ENCODE measurements at regions not wholly inside any gene's neighbourhood (a gene's known extent, or its start where the extent isn't known, plus 50 kb on each side); places are given as distances from the start of the nearest gene placed in this dataset.

- Histone ChIP-seq H3K4me1 (ENCODE audit: low read depth) (no peaks in the 10 kb centered on the region), H3K4me3 (no peak overlapping the region), H3K36me3 (ENCODE audit: low read depth) (no peaks in the 10 kb centered on the region), H3K9me3 (no peaks in the 10 kb centered on the region)
- ATAC-seq (no peak), DNase-seq (no peak)
- TF ChIP-seq, protein P1, sequence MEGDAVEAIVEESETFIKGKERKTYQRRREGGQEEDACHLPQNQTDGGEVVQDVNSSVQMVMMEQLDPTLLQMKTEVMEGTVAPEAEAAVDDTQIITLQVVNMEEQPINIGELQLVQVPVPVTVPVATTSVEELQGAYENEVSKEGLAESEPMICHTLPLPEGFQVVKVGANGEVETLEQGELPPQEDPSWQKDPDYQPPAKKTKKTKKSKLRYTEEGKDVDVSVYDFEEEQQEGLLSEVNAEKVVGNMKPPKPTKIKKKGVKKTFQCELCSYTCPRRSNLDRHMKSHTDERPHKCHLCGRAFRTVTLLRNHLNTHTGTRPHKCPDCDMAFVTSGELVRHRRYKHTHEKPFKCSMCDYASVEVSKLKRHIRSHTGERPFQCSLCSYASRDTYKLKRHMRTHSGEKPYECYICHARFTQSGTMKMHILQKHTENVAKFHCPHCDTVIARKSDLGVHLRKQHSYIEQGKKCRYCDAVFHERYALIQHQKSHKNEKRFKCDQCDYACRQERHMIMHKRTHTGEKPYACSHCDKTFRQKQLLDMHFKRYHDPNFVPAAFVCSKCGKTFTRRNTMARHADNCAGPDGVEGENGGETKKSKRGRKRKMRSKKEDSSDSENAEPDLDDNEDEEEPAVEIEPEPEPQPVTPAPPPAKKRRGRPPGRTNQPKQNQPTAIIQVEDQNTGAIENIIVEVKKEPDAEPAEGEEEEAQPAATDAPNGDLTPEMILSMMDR (IDR thresholded peaks at IDR 0.05) = no peak
- intact Hi-C loops (cut with DNase I, micrococcal nuclease) = no loop called here
Measured at GRCh38 chr10:35707642-35708425, 65.7 kb upstream of the FZD8 start.

DNA sequence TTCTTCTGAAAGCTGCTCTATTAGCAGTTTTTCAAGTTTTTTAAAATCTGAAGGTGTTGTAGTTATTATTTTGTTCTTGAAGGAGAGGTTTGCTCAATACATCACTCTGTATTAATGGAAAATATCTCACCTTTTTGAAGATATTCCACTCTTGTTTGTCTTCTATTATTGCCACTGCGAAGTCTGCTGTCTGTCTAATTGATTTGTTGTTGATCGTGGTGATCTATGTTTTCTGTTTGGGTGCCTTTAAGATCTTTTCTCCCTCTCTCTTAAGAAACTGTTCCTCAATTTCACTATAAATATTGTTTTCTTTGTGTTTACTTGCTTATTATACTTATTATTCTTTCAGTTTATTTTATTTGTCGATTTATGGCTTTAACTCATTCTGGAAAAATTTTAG lies 64.9 kb upstream of the FZD8 start:
- ATAC-seq (no peak), DNase-seq (no peak)
- H3K9me3 ChIP-seq = no peaks in the 10 kb centered on the region
- intact Hi-C loops (cut with DNase I, micrococcal nuclease) = no loop called here
- H3K4me3 ChIP-seq = no peak overlapping the region
- TF ChIP-seq, protein P1 (IDR thresholded peaks at IDR 0.05) = no peak
- H3K4me1 ChIP-seq (ENCODE audit: low read depth) = no peaks in the 10 kb centered on the region
- H3K36me3 ChIP-seq (ENCODE audit: low read depth) = no peaks in the 10 kb centered on the region

- Histone ChIP-seq H3K4me1 (ENCODE audit: low read depth) (no peaks in the 10 kb centered on the region), H3K9me3 (no peaks in the 10 kb centered on the region), H3K36me3 (ENCODE audit: low read depth) (no peaks in the 10 kb centered on the region), H3K4me3 (no peak overlapping the region)
- TF ChIP-seq, protein P1 (IDR thresholded peaks at IDR 0.05) = no peak
- DNase-seq (no peak), ATAC-seq (no peak)
- intact Hi-C loops (cut with DNase I, micrococcal nuclease) = no loop called here
Measured at GRCh38 chr10:35705671-35706070, 63.6 kb upstream of the FZD8 start.

GRCh38 chr10:35705051-35705450 lies 63.0 kb upstream of the FZD8 start:
- Histone ChIP-seq H3K4me1 (ENCODE audit: low read depth) (no peaks in the 10 kb centered on the region), H3K9me3 (no peaks in the 10 kb centered on the region), H3K36me3 (ENCODE audit: low read depth) (no peaks in the 10 kb centered on the region), H3K4me3 (no peak overlapping the region)
- no peak for DNase-seq
- TF ChIP-seq, protein P1 (IDR thresholded peaks at IDR 0.05) = no peak
- ATAC-seq = no peak
- intact Hi-C loops (cut with DNase I, micrococcal nuclease) = no loop called here

GRCh38 chr10:35704401-35704800 lies 62.3 kb upstream of the FZD8 start:
- intact Hi-C loops (cut with DNase I, micrococcal nuclease) = no loop called here
- H3K36me3 ChIP-seq (ENCODE audit: low read depth) = no peaks in the 10 kb centered on the region
- no peak for DNase-seq
- TF ChIP-seq, protein P1 (IDR thresholded peaks at IDR 0.05) = no peak
- no peak for ATAC-seq
- H3K4me1 ChIP-seq (ENCODE audit: low read depth) = no peaks in the 10 kb centered on the region
- no peaks in the 10 kb centered on the region for H3K9me3 ChIP-seq
- no peak overlapping the region for H3K4me3 ChIP-seq
